ENCODE measurements at regions not wholly inside any gene's neighbourhood (a gene's known extent, or its start where the extent isn't known, plus 50 kb on each side); places are given as distances from the start of the nearest gene placed in this dataset.

DNA sequence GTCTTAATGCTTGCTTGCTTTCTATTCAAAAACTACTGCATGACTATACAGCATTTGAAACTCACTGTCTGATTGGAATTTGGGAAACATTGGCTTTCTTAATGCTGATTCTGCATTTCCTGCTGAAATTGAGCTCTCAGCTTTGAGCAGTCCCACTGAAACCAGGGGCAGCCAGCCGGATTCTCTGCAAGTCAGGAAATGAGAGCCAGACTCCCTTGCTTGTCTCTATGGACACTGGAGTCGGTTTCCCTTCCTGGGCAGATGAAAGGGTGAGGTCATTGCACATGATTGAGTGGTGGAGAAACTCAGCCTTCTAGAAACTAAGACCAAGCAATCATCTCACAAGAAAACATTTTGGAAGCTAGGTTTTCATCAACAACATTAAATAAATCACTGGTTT lies 119.7 kb upstream of the SPATA31C2 start:
- TF ChIP-seq, protein P1, sequence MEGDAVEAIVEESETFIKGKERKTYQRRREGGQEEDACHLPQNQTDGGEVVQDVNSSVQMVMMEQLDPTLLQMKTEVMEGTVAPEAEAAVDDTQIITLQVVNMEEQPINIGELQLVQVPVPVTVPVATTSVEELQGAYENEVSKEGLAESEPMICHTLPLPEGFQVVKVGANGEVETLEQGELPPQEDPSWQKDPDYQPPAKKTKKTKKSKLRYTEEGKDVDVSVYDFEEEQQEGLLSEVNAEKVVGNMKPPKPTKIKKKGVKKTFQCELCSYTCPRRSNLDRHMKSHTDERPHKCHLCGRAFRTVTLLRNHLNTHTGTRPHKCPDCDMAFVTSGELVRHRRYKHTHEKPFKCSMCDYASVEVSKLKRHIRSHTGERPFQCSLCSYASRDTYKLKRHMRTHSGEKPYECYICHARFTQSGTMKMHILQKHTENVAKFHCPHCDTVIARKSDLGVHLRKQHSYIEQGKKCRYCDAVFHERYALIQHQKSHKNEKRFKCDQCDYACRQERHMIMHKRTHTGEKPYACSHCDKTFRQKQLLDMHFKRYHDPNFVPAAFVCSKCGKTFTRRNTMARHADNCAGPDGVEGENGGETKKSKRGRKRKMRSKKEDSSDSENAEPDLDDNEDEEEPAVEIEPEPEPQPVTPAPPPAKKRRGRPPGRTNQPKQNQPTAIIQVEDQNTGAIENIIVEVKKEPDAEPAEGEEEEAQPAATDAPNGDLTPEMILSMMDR (IDR thresholded peaks at IDR 0.05; ENCODE audit: low read depth, low read length, poor library complexity, severe bottlenecking): no peak
- no peak for TF ChIP-seq EZH2phosphoT487 (IDR thresholded peaks at IDR 0.05; ENCODE audit: borderline replicate concordance, low read length)

All from DOHH2 (cell line).